SK-N-MC (cell line): ENCODE measurements at regions not wholly inside any gene's neighbourhood (a gene's known extent, or its start where the extent isn't known, plus 50 kb on each side); places are given as distances from the start of the nearest gene placed in this dataset.

Experiments used
- EZH2 ChIP-seq: fragments of 200-600 bp; sonication (generic); IDR thresholded peaks from one replicate; pipeline ENCODE4 v1.6.1; 2017; ENCODE audit warnings: antibody characterized with exemption
- FOXP2 ChIP-seq: optimal IDR thresholded peaks from 2 replicates; pipeline ENCODE3; 2011; ENCODE audit warnings: mild to moderate bottlenecking, moderate library complexity; ENCODE audit not compliant: insufficient read depth; ENCODE audit errors: extremely low read length, control extremely low read depth
- POLR2AphosphoS5 ChIP-seq: IDR thresholded peaks from 2 replicates; pipeline ENCODE4 v1.6.1; 2012; ENCODE audit warnings: mild to moderate bottlenecking, low read depth, low read length, borderline replicate concordance

GRCh38 chr6:44021589-44022295 is 105.5 kb downstream of the MRPL14 start:
- TF ChIP-seq EZH2 (no peak), POLR2AphosphoS5 (no peak), FOXP2 (no peak)
